Amygdala (tissue), 56 donors: ENCODE measurements at regions not wholly inside any gene's neighbourhood (a gene's known extent, or its start where the extent isn't known, plus 50 kb on each side); places are given as distances from the start of the nearest gene placed in this dataset.
"Not testable (repeated sequence)": the region's sequence is repeated elsewhere in the genome, so short reads cannot be mapped to it uniquely, and the experiment has no call there.

ENCODE experiments used
- DNase-seq, 56 donors: peaks; one replicate each; lab custom pipeline; 2025; lab: John Stamatoyannopoulos, UW

DNA sequence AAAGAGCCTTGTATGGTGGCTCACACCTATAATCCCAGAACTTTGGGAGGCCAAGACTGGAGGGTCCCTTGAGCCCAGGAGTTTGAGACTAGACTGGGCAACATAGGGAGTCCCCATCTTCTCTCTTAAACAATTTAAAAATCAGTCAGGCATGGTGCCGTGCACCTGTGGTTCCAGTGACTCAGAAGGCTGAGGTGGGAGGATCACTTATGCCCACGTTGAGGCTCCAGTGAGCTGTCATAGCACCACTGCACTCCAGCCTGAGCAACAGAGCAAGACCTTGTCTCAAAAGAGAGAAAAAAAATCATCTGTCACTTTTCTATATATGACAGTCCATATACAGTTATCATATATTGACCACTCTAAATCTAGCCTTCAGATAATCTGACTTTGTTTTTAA, 658.3 kb downstream of the LTN1 start:
- no peak for DNase-seq

DNA sequence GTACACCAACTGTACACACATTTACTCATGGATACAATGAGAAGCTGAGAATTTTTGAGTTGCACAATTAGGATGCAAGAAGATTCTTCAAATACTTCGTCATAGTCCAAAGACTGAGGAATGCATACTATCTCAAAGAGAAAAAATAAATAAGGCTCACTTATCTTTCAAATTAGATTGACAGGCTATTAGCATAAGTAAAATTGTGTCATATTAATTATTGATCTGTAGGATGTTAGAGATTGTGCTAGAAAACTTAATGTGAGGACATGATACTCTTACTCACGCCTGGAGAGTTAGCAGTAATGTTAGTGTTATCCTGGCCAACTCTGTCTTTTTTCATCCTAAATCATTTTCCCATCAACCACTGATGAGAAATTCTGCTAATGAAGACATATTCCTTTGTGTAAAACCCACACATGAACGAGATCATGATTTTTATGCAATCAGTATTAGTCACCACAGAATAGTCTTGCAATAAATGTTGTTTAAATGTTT, 659.0 kb downstream of the LTN1 start:
- no peak for DNase-seq

DNA sequence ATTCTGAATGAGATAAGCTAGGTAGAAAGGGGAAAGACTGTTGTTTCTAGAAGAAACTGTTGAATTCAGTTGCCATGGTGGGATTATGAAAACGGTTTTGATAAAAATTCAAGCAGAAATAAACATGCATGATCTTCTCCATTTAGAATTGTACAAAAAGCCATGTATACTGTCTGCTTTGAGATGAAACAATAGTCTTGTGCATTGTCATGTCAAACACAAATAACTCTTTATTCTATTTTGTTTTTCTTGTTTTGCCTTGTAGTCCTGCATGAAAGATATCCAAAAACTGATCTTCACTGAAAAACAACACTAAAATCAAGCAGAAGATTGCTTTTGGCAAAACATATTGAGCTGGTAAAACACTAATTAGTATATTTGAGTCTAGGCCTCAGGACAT, 659.9 kb downstream of the LTN1 start:
- peak in 1 of 56 donors; percentile 34 for DNase-seq

DNA sequence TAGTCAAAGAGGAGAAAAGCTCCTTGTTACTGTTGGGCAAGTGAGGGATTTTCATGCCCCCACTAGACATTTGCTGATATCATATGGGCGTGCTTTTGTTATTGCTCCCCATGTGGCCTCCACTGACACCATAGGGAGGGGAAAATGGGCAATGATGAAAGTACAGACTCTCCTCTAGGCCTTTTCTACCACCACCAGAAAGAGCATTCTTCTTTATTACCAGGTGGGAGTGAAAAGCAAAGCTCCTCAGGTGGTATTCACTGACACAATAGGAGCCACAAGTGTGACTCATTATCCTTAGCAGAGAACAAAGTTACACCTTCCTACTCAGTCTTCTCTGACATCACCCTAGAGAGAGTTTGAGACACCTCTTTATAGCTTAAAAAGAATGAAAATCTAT, 667.1 kb downstream of the LTN1 start:
- DNase-seq: no peak

DNA sequence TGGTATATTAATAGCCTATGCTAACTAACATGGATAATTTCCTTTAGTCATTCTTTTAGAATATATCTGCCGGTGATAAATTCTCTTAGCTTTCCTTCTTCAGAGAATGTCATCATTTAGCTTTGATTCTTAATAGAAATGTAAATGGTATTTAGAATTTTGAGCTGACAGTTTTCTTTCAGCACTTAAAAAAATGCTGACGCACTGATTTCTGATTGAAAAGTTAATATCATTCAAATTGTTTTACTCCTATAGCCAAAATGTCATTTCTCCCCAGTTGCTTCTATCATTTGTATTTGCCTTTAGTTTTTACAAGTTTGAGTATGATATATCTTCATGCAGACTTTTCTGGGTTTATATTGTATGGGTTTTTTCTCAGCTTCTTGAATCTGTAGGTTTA, 668.0 kb downstream of the LTN1 start:
- no peak for DNase-seq

DNA sequence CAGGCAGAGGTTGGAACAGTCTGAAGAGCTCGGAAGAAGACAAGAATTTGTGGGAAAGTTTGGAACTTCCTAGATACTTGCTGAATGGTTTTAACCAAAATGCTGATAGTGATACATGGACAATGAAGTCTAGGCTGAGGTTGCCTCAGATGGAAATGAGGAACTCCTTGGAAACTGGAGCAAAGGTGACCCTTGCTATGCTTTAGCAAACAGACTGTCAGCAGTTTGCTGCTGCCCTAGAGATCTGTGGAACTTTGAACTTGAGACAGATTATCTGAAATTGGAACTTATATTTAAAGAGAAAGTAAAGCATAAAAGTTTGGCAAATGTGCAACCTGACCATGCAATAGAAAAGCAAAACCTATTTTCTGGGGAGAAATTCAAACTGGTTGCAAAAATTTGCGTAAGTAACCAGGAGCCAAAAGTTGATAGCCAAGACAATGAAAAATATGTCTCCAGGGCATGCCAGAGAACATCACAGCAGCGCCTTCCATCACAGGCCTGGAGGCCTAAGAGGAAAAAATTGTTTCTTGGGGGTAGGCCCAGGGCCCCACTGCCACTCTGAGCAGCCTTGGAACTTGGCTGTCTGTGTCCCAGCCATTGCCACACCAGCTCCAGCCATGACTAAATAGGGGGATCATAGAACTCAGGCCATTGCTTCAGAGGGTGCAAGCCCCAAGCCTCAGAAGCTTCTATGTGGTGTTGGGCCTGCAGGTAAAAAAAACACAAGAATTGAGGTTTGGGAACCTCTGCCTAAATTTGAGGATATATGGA, 675.3 kb downstream of the LTN1 start:
- DNase-seq: no peak

DNA sequence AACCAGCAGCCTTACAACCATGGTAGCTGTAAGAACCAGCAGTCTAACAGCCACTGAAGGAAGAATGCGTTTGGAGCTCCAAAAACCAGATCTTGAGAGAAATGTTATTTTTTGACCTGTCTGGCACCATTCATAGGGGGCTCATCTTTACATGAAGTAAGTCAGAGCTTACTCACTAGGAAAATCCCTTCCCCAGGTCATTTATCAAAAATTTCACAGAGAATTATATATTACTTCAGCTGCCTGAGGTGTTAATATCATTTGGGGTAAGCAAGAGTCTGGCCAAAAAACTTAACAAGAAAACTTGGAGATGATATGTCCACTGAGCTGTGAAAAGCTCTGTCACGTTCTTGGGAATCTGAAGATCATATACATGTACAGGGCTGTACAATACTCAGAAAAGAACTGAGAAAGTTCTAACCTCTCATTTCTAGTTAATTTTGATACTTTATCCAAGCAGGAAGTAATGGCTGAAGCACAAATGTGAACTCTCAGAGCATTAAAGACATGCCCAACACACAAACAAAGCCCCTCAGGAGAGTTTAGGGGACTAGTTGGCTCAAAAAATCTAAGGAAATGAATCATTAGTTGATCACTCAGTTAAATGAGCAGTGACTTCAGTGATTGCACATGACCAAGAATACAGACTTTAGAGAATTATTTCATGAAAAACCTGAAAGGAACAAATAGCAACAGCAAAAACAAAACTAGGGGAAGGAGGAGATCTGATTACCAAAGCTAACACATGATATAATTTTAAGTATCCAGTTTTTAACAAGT, 681.1 kb downstream of the LTN1 start:
- DNase-seq: no peak

DNA sequence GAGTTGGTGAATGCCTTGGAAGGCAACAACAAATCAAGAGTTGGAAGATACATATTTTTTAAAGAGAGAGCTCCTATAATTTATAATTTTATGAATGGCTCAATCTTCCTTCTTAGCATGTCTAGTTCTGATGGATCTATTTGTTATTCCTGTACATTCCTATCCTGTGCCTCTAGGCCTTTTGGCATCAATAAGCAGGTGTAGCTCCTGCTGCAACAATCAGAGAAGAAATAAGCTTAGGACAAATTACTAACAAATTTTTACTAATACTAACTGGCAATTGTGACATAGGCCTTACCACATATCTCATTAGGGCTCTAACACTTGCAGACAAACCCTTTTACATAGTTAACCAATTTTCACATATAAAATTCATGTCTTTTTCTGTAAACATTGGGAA, 682.0 kb downstream of the LTN1 start:
- DNase-seq: no peak

DNA sequence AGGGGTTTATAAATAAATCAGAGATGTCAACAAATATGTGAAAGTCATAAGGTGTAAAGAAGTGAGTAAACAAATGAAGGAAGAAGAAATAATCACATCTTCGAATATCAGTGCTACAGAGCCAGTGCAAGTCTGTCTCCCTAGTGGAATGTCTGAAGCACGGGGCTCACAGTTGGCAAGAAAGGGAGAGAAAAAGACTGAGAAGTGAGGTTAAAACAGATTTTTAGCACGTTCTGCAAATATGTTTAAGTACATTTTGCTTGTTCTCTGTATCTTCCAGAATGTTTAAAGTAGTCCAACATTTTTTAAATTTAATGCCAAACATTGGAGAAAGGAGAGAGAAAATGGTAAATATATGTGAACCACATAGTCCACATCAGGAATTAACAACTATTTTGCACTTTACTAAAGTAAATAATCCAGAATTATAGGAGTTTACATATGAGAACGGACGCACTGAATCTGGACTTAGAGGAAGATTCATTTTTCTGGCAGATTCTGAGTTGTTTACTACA, 682.4 kb downstream of the LTN1 start:
- DNase-seq: no peak

DNA sequence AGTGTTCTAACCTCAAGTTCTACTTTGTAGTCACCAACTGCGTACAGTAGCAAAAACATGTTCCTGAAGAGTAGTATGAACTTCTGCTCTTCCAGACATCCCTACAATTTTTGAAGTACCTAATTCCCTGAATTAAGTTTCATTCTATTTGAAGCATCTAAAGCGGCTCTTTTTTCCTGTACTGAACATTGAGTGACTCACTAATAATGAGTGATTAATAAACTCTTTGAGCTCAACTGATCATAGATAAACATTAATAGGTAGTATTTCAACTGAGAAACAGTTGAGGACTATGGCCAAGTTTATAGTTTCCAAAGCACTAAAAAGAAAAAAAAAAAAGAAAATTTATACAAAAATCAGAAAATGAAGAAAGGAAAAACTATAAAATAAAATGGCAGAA, 683.1 kb downstream of the LTN1 start:
- DNase-seq: no peak

DNA sequence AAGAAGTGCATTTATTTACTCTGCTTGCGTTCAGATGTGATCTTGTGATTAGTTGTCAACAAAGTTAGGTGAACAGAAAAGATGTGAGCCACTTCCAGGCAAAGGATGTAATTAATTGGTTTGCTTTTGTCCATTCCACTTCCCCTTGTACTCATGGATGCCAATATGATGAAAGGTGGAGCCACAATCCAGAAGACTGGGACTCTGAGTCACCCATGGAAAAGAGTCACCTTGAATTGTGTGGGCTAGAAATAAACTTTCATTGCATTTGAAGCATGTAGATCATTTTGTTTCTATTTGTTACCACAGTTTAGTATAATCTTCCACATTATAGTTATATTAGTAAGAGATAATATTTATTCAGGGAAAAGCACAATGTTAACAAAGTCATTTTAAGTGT, 684.2 kb downstream of the LTN1 start:
- no peak for DNase-seq

DNA sequence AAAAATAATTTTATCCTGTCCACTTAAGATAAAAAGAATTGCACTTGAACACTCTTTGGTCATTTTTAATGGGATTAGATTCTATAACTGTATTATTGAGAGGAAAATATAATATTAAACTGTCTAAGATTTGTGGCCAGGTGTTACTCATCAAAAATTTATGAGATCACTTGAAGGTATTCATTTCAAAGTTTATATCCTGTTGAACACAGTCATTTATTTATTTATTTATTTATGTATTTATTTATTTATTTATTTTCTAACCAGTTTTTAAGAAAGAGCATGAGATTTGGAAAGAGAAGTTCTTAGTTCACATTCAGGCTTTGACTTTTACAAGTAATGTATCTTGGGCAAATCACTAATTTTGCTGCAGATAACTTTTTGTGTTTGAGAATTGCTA, 692.7 kb downstream of the LTN1 start:
- no peak for DNase-seq

DNA sequence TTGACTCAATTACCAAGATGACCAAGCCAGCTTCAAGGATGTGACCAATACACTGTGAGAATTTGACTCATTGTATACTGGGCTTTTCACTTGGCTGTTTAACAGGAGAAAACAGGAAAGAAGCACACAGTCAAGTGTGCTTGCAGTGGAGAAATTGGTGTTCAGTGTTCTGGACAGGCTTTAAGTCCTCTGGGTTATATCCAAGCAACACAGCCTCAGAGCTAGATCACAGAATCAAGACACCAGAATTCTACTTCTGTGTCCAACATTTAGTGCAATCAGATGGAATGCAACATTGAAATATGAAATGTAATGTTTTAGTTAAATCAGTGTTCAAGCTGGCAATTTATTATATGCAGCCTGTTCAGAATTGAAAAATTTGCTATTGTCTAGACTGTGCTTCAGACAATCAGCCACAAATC, 694.4 kb downstream of the LTN1 start:
- no peak for DNase-seq

DNA sequence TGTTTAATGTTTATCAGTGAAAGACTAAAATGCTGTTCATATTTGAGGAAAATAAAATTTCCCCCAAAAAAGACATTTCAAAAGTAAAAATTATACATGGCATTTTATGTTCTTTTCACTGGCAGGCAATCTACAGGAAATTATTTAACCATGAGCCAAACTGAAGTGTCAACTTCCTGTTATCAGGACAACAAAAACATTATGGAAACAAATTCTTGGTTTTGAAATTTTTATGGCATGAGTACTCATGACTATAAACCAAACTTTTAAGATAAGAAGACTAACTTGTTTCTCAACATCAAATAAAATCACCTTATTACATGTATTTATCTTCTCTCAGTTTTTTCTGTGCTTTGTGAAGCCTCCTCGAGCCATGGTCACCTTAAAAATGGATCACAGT, 698.6 kb downstream of the LTN1 start:
- DNase-seq: no peak

DNA sequence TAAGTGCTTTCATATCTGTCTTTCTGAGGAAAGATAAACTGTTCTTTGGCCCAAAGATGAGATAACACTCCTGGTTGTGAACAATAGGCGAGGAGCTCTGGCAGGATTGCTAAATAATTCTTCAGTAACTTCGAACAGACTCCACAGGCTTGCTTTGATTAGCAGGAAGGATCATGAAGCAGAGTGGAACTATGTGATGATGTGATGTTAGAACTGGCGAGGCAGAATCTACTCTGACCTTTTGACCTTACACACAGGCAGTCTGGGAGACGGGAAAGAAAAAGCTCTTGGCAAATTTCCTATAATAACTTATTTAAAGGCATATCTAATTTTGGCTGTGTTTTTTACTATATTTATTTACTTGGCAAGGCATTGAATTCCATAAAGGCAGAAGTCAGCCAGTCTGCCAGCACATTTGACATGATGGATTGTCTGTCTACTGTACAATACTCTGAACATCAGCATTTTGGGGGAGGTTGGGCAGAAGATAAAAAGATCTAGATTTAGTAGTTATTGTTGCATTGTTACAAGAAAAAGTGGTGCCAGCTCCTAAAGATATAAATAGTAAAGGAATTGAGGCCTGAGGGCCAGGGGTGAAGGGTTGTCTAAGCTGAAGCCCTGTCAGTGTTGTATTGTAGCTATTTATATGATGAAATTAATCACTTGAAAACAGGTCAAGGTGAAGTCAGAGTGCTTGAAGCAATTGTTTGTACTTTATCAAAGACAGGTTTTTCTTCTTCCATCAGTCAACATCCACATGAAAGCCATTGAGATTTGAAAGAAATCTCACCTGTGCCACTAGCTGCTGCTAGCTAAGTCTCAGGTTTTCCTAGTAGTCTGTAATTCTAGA, 708.8 kb downstream of the LTN1 start:
- no peak for DNase-seq

DNA sequence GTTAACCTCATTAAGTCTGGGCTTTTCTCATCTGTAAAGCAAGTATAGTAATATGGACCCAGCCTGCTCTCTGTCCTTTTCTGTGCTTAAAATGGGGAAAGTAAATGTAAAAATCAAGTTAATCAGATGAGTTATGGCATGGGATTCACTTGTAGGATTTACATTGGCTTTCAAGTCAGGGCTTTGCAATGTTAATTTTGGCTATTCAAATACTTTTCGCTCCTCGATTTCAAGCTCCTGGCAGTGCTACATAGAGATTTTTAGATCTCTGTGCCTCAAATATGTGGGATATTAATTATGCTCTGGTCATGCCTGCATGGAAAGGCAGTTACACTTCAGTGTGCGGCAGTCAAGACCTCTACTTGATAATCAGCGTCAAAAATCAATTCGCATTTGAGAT, 709.8 kb downstream of the LTN1 start:
- no peak for DNase-seq

DNA sequence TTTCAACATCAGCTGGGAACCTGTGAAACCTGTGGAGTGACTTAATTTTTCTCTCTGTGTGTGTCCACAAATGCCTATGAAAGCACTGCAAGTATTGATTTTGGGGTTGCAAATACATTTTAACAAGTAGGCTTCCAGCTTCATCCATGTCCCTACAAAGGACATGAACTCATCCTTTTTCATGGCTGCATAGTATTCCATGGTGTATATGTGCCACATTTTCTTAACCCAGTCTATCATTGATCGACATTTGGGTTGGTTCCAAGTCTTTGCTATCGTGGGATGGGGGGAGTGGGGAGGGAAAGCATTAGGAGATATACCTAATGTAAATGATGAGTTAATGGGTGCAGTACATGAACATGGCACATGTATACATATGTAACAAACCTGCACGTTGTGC, 711.3 kb downstream of the LTN1 start:
- DNase-seq: not testable (repeated sequence)

DNA sequence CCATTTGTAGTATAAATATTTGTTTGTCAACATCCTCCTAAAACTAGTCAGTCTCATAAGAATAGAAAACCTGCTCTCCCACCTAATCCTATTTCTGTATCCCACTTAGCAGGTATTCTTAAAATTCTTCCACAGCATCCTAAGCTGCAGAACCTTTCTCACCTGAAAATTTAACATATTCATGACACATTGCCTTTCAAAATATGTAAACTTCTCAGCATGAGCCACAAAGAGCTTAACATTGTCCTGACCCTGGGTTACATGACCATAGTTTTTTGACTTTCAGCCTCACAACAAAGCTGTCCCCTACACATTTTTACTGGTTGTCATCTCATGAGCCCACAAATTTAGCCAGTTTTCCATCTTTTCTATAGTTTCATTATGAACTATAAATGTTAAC, 712.1 kb downstream of the LTN1 start:
- no peak for DNase-seq

DNA sequence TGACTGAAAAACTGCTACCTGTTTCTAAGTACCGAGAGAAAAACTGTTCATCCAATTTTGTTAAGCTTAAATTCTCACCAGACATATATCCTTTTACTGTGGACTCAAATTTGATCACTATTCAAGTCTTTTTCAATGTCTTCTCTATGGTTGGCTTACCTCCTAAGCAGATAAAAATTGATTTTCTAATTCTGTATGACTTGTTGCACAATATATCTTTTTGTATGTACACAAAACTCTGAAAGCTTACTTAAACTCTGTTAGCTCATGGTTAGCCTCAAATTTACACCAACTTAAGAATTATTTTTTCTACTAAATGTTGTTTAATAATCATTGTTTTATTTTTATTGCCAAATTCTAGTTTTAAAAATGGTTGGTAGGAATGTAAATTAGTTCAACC, 715.4 kb downstream of the LTN1 start:
- no peak for DNase-seq

DNA sequence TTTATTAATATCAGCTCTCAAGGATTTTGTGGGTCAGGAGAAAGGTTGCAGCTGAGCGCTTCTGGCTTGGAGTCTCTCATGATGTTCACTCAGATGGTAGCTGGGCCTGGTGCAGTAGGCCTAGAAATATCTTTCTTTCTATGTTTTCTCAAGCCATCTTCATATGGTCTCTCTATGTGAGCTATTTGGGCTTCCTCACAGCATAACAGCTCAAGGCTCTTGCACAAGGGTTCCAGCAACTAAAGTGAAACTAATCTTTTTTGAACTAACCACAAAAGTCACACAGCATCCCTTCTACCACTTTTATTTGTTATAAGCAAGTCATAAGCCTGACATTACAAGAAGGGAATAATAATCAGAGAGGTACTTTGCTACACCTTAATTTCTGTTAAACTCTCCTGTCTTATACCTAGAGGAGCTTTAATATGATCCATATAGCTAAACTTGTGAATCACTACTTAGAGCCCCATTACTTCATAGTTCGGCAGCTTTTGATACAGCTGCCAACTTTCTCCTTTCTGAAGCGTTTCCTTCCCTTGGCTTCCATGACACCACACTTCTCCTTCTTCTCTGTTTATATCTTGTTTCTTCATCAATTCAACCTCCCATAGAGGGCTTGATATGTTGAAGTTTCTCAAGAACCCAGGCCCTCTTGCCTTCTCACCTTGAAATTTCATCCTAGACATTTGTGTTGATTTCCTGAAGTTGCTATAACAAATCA, 720.2 kb downstream of the LTN1 start:
- DNase-seq: no peak
